Neural progenitor cell (in vitro differentiated cells): ENCODE measurements at regions not wholly inside any gene's neighbourhood (a gene's known extent, or its start where the extent isn't known, plus 50 kb on each side); places are given as distances from the start of the nearest gene placed in this dataset.

Source experiments
- DNase-seq: peaks from one replicate; pipeline ENCODE4 v3.0.0-alpha.2; 2016; ENCODE audit warnings: low spot score
- H2AFZ ChIP-seq: fragments of 200-600 bp; sonication (generic); replicated peaks from 2 replicates; pipeline ENCODE4 v1.6.1; 2016; ENCODE audit warnings: antibody characterized with exemption
- H3F3A ChIP-seq: fragments of 200-600 bp; sonication (generic); 2 replicates; pipeline ENCODE4 v1.6.1; 2016; ENCODE audit warnings: antibody characterized with exemption, low read depth
- H3K27ac ChIP-seq: fragments of 200-600 bp; sonication (generic); 2 replicates; pipeline ENCODE4 v1.5.1; 2016; ENCODE audit warnings: mild to moderate bottlenecking
- H3K27me3 ChIP-seq: fragments of 200-600 bp; sonication (generic); 2 replicates; pipeline ENCODE4 v1.6.1; 2016; ENCODE audit warnings: mild to moderate bottlenecking, moderate library complexity
- H3K36me3 ChIP-seq: fragments of 200-600 bp; sonication (generic); 2 replicates; pipeline ENCODE4 v1.5.1; 2016
- H3K4me1 ChIP-seq: fragments of 200-600 bp; sonication (generic); 2 replicates; pipeline ENCODE4 v1.6.1; 2016; ENCODE audit warnings: mixed run types
- H3K4me2 ChIP-seq: fragments of 200-600 bp; sonication (generic); 2 replicates; pipeline ENCODE4 v1.6.1; 2016
- H3K4me3 ChIP-seq: fragments of 200-600 bp; sonication (generic); 2 replicates; pipeline ENCODE4 v1.5.1; 2016
- H3K79me2 ChIP-seq: fragments of 200-600 bp; sonication (generic); 2 replicates; pipeline ENCODE4 v1.6.1; 2016; ENCODE audit warnings: low read depth
- H3K9ac ChIP-seq: fragments of 200-600 bp; sonication (generic); 2 replicates; pipeline ENCODE4 v1.6.1; 2016
- H3K9me3 ChIP-seq: fragments of 200-600 bp; sonication (generic); 2 replicates; pipeline ENCODE4 v1.5.1; 2016; ENCODE audit warnings: low read depth
- H4K20me1 ChIP-seq: fragments of 200-600 bp; sonication (generic); 2 replicates; pipeline ENCODE4 v1.6.1; 2016; ENCODE audit warnings: low read depth
- H3K27ac Mint-ChIP-seq: 3 replicates; pipeline ENCODE4 v1.8.0; 2021; ENCODE audit warnings: mixed read lengths
- H3K27me3 Mint-ChIP-seq: 2 replicates; pipeline ENCODE4 v1.8.0; 2022; ENCODE audit warnings: low read depth, mild to moderate bottlenecking, inconsistent platforms, moderate library complexity, mixed read lengths; ENCODE audit not compliant: insufficient read depth
- H3K36me3 Mint-ChIP-seq: 3 replicates; pipeline ENCODE4 v1.8.0; 2021; ENCODE audit warnings: mixed read lengths
- H3K4me1 Mint-ChIP-seq: 3 replicates; pipeline ENCODE4 v1.8.0; 2021; ENCODE audit warnings: mixed read lengths
- H3K4me3 Mint-ChIP-seq: 3 replicates; pipeline ENCODE4 v1.8.0; 2021; ENCODE audit warnings: mild to moderate bottlenecking, moderate library complexity, mixed read lengths
- H3K9me3 Mint-ChIP-seq: 3 replicates; pipeline ENCODE4 v1.8.0; 2020; ENCODE audit warnings: mixed read lengths
- CTCF ChIP-seq: fragments of 200-600 bp; sonication (generic); IDR thresholded peaks from 2 replicates; pipeline ENCODE4 v1.5.1; 2017; ENCODE audit warnings: antibody characterized with exemption, mild to moderate bottlenecking
- EZH2 ChIP-seq: fragments of 200-600 bp; sonication (generic); IDR thresholded peaks from 2 replicates; pipeline ENCODE4 v1.6.1; 2017; ENCODE audit warnings: antibody characterized with exemption, mild to moderate bottlenecking, moderate library complexity
- EZH2phosphoT487 ChIP-seq: fragments of 200-600 bp; sonication (generic); IDR thresholded peaks from 2 replicates; pipeline ENCODE4 v1.6.1; 2017; ENCODE audit warnings: antibody characterized with exemption

- TF ChIP-seq EZH2 = no peak
- no peak for TF ChIP-seq EZH2phosphoT487
- no peak for TF ChIP-seq CTCF
- Histone ChIP-seq H3K36me3 (no peaks in the 10 kb centered on the region), H2AFZ (no peak overlapping the region), H4K20me1 (no peaks in the 10 kb centered on the region), H3K4me3 (no peak overlapping the region), H3K9ac (no peak overlapping the region), H3K27me3 (no peaks in the 10 kb centered on the region), H3K4me1 (peaks cover 22% of the 10 kb centered on the region), H3F3A (peaks cover 5% of the 10 kb centered on the region), H3K79me2 (no peaks in the 10 kb centered on the region), H3K9me3 (no peaks in the 10 kb centered on the region), H3K27ac (no peak overlapping the region), H3K4me2 (no peak overlapping the region)
- Mint-ChIP-seq H3K27me3 (peaks cover 2% of the 10 kb centered on the region), H3K36me3 (no peaks in the 10 kb centered on the region), H3K27ac (no peak overlapping the region), H3K9me3 (peaks cover 6% of the 10 kb centered on the region), H3K4me1 (peaks cover 36% of the 10 kb centered on the region), H3K4me3 (no peak overlapping the region)
- DNase-seq = no peak
Observed at GRCh38 chrX:40247848-40248622, 150.3 kb upstream of the BCOR start.

GRCh38 chrX:40247382-40247781 is 149.6 kb upstream of the BCOR start:
- Mint-ChIP-seq H3K27me3 (peaks cover 2% of the 10 kb centered on the region), H3K4me1 (peaks cover 36% of the 10 kb centered on the region), H3K9me3 (peaks cover 6% of the 10 kb centered on the region), H3K4me3 (no peak overlapping the region), H3K36me3 (no peaks in the 10 kb centered on the region), H3K27ac (no peak overlapping the region)
- Histone ChIP-seq H2AFZ (no peak overlapping the region), H3K36me3 (no peaks in the 10 kb centered on the region), H3K27me3 (no peaks in the 10 kb centered on the region), H3K9ac (no peak overlapping the region), H3K4me2 (no peak overlapping the region), H3K4me1 (peaks cover 22% of the 10 kb centered on the region), H3F3A (peaks cover 5% of the 10 kb centered on the region), H3K27ac (no peak overlapping the region), H3K4me3 (no peak overlapping the region), H4K20me1 (no peaks in the 10 kb centered on the region), H3K9me3 (no peaks in the 10 kb centered on the region), H3K79me2 (no peaks in the 10 kb centered on the region)
- no peak for DNase-seq
- TF ChIP-seq EZH2phosphoT487 (no peak), EZH2 (no peak), CTCF (no peak)

GRCh38 chrX:40245488-40246071 is 147.8 kb upstream of the BCOR start:
- no peak for TF ChIP-seq EZH2
- no peak for TF ChIP-seq CTCF
- no peak for TF ChIP-seq EZH2phosphoT487
- Histone ChIP-seq H3K4me3 (no peak overlapping the region), H3K4me1 (peaks cover 22% of the 10 kb centered on the region), H2AFZ (no peak overlapping the region), H3K36me3 (no peaks in the 10 kb centered on the region), H3K4me2 (no peak overlapping the region), H3K9me3 (no peaks in the 10 kb centered on the region), H3F3A (peaks cover 5% of the 10 kb centered on the region), H3K9ac (no peak overlapping the region), H3K27ac (no peak overlapping the region), H4K20me1 (no peaks in the 10 kb centered on the region), H3K27me3 (no peaks in the 10 kb centered on the region), H3K79me2 (no peaks in the 10 kb centered on the region)
- peaks cover 2% of the 10 kb centered on the region for H3K9me3 Mint-ChIP-seq
- H3K27ac Mint-ChIP-seq = no peak overlapping the region
- DNase-seq = no peak
- no peaks in the 10 kb centered on the region for H3K36me3 Mint-ChIP-seq
- H3K27me3 Mint-ChIP-seq = peaks cover 2% of the 10 kb centered on the region
- H3K4me1 Mint-ChIP-seq = peaks cover 36% of the 10 kb centered on the region
- H3K4me3 Mint-ChIP-seq = no peak overlapping the region
